ENCODE measurements at regions not wholly inside any gene's neighbourhood (a gene's known extent, or its start where the extent isn't known, plus 50 kb on each side); places are given as distances from the start of the nearest gene placed in this dataset.

- no peak for DNase-seq
Observed at GRCh38 chr6:105844275-105844883, 241.8 kb upstream of the PRDM1 start.

- DNase-seq, result no peak
Observed at GRCh38 chr6:105839266-105839665, 246.9 kb upstream of the PRDM1 start.

GRCh38 chr6:105838171-105838570, 248.0 kb upstream of the PRDM1 start:
- DNase-seq, result no peak

GRCh38 chr6:105836889-105837288, 249.2 kb upstream of the PRDM1 start:
- DNase-seq, result peak; percentile 51 to 65

- DNase-seq, result no peak
Observed at GRCh38 chr6:105836379-105836778, 249.8 kb upstream of the PRDM1 start.

GRCh38 chr6:105835373-105835772, 250.8 kb upstream of the PRDM1 start:
- peak; percentile 35 to 53 for DNase-seq

- DNase-seq, result no peak
Observed at GRCh38 chr6:105833959-105834947, 251.9 kb upstream of the PRDM1 start.

- DNase-seq, result peak; percentile 81 to 88
Observed at GRCh38 chr6:105832313-105832761, 253.8 kb upstream of the PRDM1 start.

GRCh38 chr6:105831311-105832097, 254.6 kb upstream of the PRDM1 start:
- no peak for DNase-seq

- no peak for DNase-seq
Observed at GRCh38 chr6:105825210-105825609, 260.9 kb upstream of the PRDM1 start.

- no peak for DNase-seq
Observed at GRCh38 chr6:105824732-105825131, 261.4 kb upstream of the PRDM1 start.

GRCh38 chr6:105821777-105822176, 264.4 kb upstream of the PRDM1 start:
- peak; percentile 57 to 78 for DNase-seq

- no peak for DNase-seq
Observed at GRCh38 chr6:105821027-105821426, 265.1 kb upstream of the PRDM1 start.

- DNase-seq, result peak; percentile 78 to 83
Observed at GRCh38 chr6:105819745-105820144, 266.4 kb upstream of the PRDM1 start.

- DNase-seq, result no peak
Observed at GRCh38 chr6:105818505-105818904, 267.6 kb upstream of the PRDM1 start.

- DNase-seq, result no peak
Observed at GRCh38 chr6:105817961-105818360, 268.2 kb upstream of the PRDM1 start.

- no peak for DNase-seq
Observed at GRCh38 chr6:105817370-105817769, 268.8 kb upstream of the PRDM1 start.

- DNase-seq, result peak in 1 of 2 donors; percentile 37
Observed at GRCh38 chr6:105816847-105817246, 269.3 kb upstream of the PRDM1 start.

- DNase-seq, result no peak
Observed at GRCh38 chr6:105815661-105816555, 270.2 kb upstream of the PRDM1 start.

- DNase-seq, result no peak
Observed at GRCh38 chr6:105814745-105815536, 271.2 kb upstream of the PRDM1 start.

GRCh38 chr6:105810922-105811482, 275.1 kb upstream of the PRDM1 start:
- DNase-seq, result no peak
